HEK293T (cell line): ENCODE measurements at regions not wholly inside any gene's neighbourhood (a gene's known extent, or its start where the extent isn't known, plus 50 kb on each side); places are given as distances from the start of the nearest gene placed in this dataset.

ENCODE experiments used
- ELF4 ChIP-seq: fragments of 450-650 bp; IDR thresholded peaks from 2 replicates; pipeline ENCODE4 v1.6.1; 2017; ENCODE audit warnings: antibody characterized with exemption
- L3MBTL2 ChIP-seq: fragments of 450-650 bp; conservative IDR thresholded peaks from 2 replicates; pipeline ENCODE4 v1.6.1; 2016; ENCODE audit warnings: mild to moderate bottlenecking
- SP1 ChIP-seq: fragments of 450-650 bp; IDR thresholded peaks from 2 replicates; pipeline ENCODE4 v1.6.1; 2017
- ZNF384 ChIP-seq: fragments of 450-650 bp; IDR thresholded peaks from 2 replicates; pipeline ENCODE4 v1.6.1; 2016

GRCh38 chr12:64938179-64938578, 113.7 kb downstream of the TBC1D30 start:
- TF ChIP-seq SP1 (no peak), L3MBTL2 (no peak), ELF4 (no peak), ZNF384 (no peak)
